GM12891 (cell line): ENCODE measurements at regions not wholly inside any gene's neighbourhood (a gene's known extent, or its start where the extent isn't known, plus 50 kb on each side); places are given as distances from the start of the nearest gene placed in this dataset.

Experiments used
- POLR2A ChIP-seq: IDR thresholded peaks from 2 replicates; pipeline ENCODE4 v1.6.1; 2011; ENCODE audit warnings: low read depth, low read length, control low read depth
- POLR2AphosphoS5 ChIP-seq: IDR thresholded peaks from 2 replicates; pipeline ENCODE4 v1.6.1; 2011; ENCODE audit warnings: low read depth, low read length, control low read depth

DNA sequence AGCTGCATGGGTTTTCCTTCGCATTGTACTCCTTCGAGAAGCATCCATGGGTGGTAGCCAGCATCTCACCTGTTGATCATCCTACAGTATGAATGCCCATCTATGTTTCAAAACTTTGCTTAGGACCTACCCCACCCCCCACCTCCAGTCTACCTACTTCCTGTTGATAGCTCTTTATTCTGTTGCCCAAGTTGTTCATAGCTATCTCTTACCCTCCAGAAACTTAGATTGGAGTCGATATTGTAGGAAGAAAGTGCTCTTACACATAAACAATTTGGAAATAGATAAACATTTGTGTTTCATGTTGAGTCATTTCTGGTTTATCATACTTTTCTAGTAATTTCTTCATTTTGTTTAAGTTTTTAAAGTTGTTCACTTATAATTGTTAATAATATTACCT is 90.1 kb downstream of the FAS start:
- TF ChIP-seq POLR2A (no peak), POLR2AphosphoS5 (no peak)
